GM12878 (cell line): ENCODE measurements at regions not wholly inside any gene's neighbourhood (a gene's known extent, or its start where the extent isn't known, plus 50 kb on each side); places are given as distances from the start of the nearest gene placed in this dataset.

Experiments used
- ATAC-seq: fragments of 200-7000 bp; cut with Tn5 transposase; 3 replicates; pipeline ENCODE4 v1.9.1; 2020; ENCODE audit warnings: mild to moderate bottlenecking, moderate library complexity
- BruUV-seq: library from RNA; stranded (reverse); fragments of 400-500 nt; replicated peaks from 2 replicates; lab custom pipeline; 2021; lab: Mats Ljungman, UMichigan
- CTCF ChIA-PET: fragments of 300-600 bp; sonication (Branson Sonifier 250); formaldehyde crosslinking; extraction: SDS; loops from one replicate; lab custom pipeline; 2021; ENCODE audit warnings: inconsistent platforms; lab: Yijun Ruan, JAX
- POLR2A ChIA-PET: fragments of 350-600 bp; formaldehyde crosslinking; extraction: SDS; loops from one replicate; lab custom pipeline; 2021; ENCODE audit warnings: inconsistent platforms; lab: Charles Lee
- RAD21 ChIA-PET: fragments of 300-600 bp; sonication (Branson Sonifier 250); formaldehyde crosslinking; loops from one replicate; lab custom pipeline; 2023; ENCODE audit warnings: antibody characterized with exemption; ENCODE audit not compliant: unreplicated experiment; lab: Charles Lee
- SMC1A ChIA-PET: fragments of 300-600 bp; sonication (Branson Sonifier 250); formaldehyde crosslinking; loops from one replicate; lab custom pipeline; 2023; ENCODE audit not compliant: unreplicated experiment, uncharacterized antibody; lab: Charles Lee
- DNase-seq: peaks from one replicate; pipeline ENCODE4 v3.0.0-alpha.2; 2011; ENCODE audit warnings: low read depth, low spot score
- FAIRE-seq: peaks from 3 replicates; lab custom pipeline; 2011; peaks lifted over from hg19 to GRCh38; lab: Jason Lieb, UNC
- H2AFZ ChIP-seq: 2 replicates; pipeline ENCODE4 v1.6.0; 2011; ENCODE audit warnings: low read depth, low read length, control low read depth; ENCODE audit not compliant: control insufficient read depth
- H3K27ac ChIP-seq: 2 replicates; pipeline ENCODE4 v1.5.1; 2011; ENCODE audit warnings: control low read depth; ENCODE audit not compliant: control insufficient read depth, insufficient read depth
- H3K27me3 ChIP-seq, 2 experiments: replicated peaks in 1 of 2; 2 replicates each; pipeline versions ENCODE4 v1.6.0 to v1.6.1; 2011; ENCODE audit warnings: low read length in 1 of 2; ENCODE audit not compliant: control insufficient read depth in 2 of 2, insufficient read depth in 2 of 2
- H3K36me3 ChIP-seq, 2 experiments: 2 replicates each; pipeline ENCODE4 v1.5.1; 2011; ENCODE audit warnings: low read length in 1 of 2; ENCODE audit not compliant: control insufficient read depth in 2 of 2, insufficient read depth in 2 of 2
- H3K4me1 ChIP-seq: 2 replicates; pipeline ENCODE4 v1.6.1; 2011; ENCODE audit warnings: mild to moderate bottlenecking, low read length, moderate library complexity, mixed read lengths; ENCODE audit not compliant: control insufficient read depth, insufficient read depth
- H3K4me2 ChIP-seq: 2 replicates; pipeline ENCODE4 v1.6.0; 2011; ENCODE audit warnings: control low read depth; ENCODE audit not compliant: control insufficient read depth, insufficient read depth
- H3K4me3 ChIP-seq: fragments of 200-600 bp; sonication (generic); 2 replicates; pipeline ENCODE4 v1.5.1; 2016
- H3K79me2 ChIP-seq: 2 replicates; pipeline ENCODE4 v1.6.0; 2011; ENCODE audit warnings: low read length; ENCODE audit not compliant: control insufficient read depth, insufficient read depth
- H3K9ac ChIP-seq: 2 replicates; pipeline ENCODE4 v1.8.0; 2011; ENCODE audit warnings: low read length, control low read depth, mixed read lengths; ENCODE audit not compliant: control insufficient read depth, insufficient read depth
- H3K9me3 ChIP-seq: replicated peaks from 3 replicates; pipeline ENCODE4 v1.5.1; 2011; ENCODE audit warnings: mild to moderate bottlenecking, low read length; ENCODE audit not compliant: control insufficient read depth, insufficient read depth
- H4K20me1 ChIP-seq: 2 replicates; pipeline ENCODE4 v1.6.0; 2011; ENCODE audit not compliant: control insufficient read depth, insufficient read depth
- ASH2L ChIP-seq: fragments of 300-600, 200-600 bp; sonication (generic); IDR thresholded peaks from 2 replicates; pipeline ENCODE4 v1.6.1; 2017; ENCODE audit warnings: low read depth, mild to moderate bottlenecking, borderline replicate concordance
- BCLAF1 ChIP-seq: fragments of 450-650 bp; IDR thresholded peaks from 2 replicates; pipeline ENCODE4 v1.6.1; 2017; ENCODE audit warnings: antibody characterized with exemption, mild to moderate bottlenecking, moderate library complexity
- ETV6 ChIP-seq, 2 experiments: fragments of 450-650 bp in 1 of 2; IDR thresholded peaks in 1 of 2; conservative IDR thresholded peaks in 1 of 2; 2 replicates each; pipeline ENCODE4 v1.6.1; 2014; ENCODE audit warnings: antibody characterized with exemption in 1 of 2, borderline replicate concordance in 1 of 2, low read depth in 1 of 2, mild to moderate bottlenecking in 1 of 2, moderate library complexity in 1 of 2
- HCFC1 ChIP-seq: fragments of 150-350 bp; IDR thresholded peaks from 2 replicates; pipeline ENCODE4 v1.6.1; 2014; ENCODE audit warnings: low read length
- IRF3 ChIP-seq: fragments of 450-650 bp; IDR thresholded peaks from 2 replicates; pipeline ENCODE4 v1.6.1; 2014; ENCODE audit warnings: mild to moderate bottlenecking
- MYC ChIP-seq: IDR thresholded peaks from 2 replicates; pipeline ENCODE4 v1.6.1; 2011; ENCODE audit warnings: mild to moderate bottlenecking, low read length, moderate library complexity, inconsistent platforms; ENCODE audit not compliant: insufficient read depth, insufficient replicate concordance, insufficient read length, severe bottlenecking
- PAX5 ChIP-seq: IDR thresholded peaks from 2 replicates; pipeline ENCODE4 v1.6.1; 2011; ENCODE audit warnings: low read depth, low read length, borderline replicate concordance
- RCOR1 ChIP-seq: conservative IDR thresholded peaks from 2 replicates; pipeline ENCODE4 v1.6.1; 2012; ENCODE audit warnings: low read depth, low read length, improper control_type of control experiment
- RFX5 ChIP-seq: IDR thresholded peaks from 2 replicates; pipeline ENCODE4 v1.6.1; 2011; ENCODE audit warnings: low read depth, low read length, improper control_type of control experiment
- SMARCA5 ChIP-seq: fragments of 450-650 bp; IDR thresholded peaks from 2 replicates; pipeline ENCODE4 v1.6.1; 2017; ENCODE audit warnings: mild to moderate bottlenecking
- TAF1 ChIP-seq: IDR thresholded peaks from 2 replicates; pipeline ENCODE4 v1.6.1; 2011; ENCODE audit warnings: mild to moderate bottlenecking, low read depth, low read length, borderline replicate concordance
- TBL1XR1 ChIP-seq: IDR thresholded peaks from 2 replicates; pipeline ENCODE4 v1.6.1; 2012; ENCODE audit warnings: low read depth, low read length, improper control_type of control experiment
- USF1 ChIP-seq: IDR thresholded peaks from 2 replicates; pipeline ENCODE4 v1.6.1; 2011; ENCODE audit warnings: borderline replicate concordance, low read depth, mild to moderate bottlenecking, moderate library complexity, mixed read lengths, low read length; ENCODE audit not compliant: insufficient read depth; ENCODE audit errors: extremely low read length
- ZBTB11 ChIP-seq: fragments of 450-650 bp; formaldehyde crosslinking; IDR thresholded peaks from 2 replicates; pipeline ENCODE4 v1.5.0; 2022; ENCODE audit warnings: mild to moderate bottlenecking, missing genetic modification characterization
- ZZZ3 ChIP-seq: IDR thresholded peaks from 2 replicates; pipeline ENCODE4 v1.6.1; 2011; ENCODE audit warnings: low read depth; ENCODE audit not compliant: control insufficient read depth, insufficient read length
- WGBS: methylation state at CpG from one replicate; pipeline ENCODE4 v1.1.6; 2016; ENCODE audit warnings: low lambda C conversion rate; ENCODE audit not compliant: insufficient replicate concordance, insufficient coverage; ENCODE audit errors: missing lambda C conversion rate; 5-methylcytosine and 5-hydroxymethylcytosine counted together
- in situ Hi-C: fragments of 300-500 bp; cut with MboI; formaldehyde crosslinking; loops from 9 replicates; pipeline ENCODE4 v1.14.3; 2018; ENCODE audit warnings: mixed read lengths
- intact Hi-C: fragments of 100-400 bp; cut with micrococcal nuclease; formaldehyde crosslinking; loops from one replicate; pipeline ENCODE4 v1.14.2; 2022; ENCODE audit not compliant: unreplicated experiment

GRCh38 chr4:154936873-154937272 lies 155.8 kb downstream of the RBM46 start:
- in situ Hi-C loops = no loop called here
- SMC1A ChIA-PET = interaction anchor here (1.5 kb wide), 1 partner anchor 16 kb away, joined by 3 read pairs; no protein-coding TSS in a partner anchor
- H3K4me2 ChIP-seq = no peak overlapping the region
- no peak for TF ChIP-seq HCFC1
- TF ChIP-seq BCLAF1 = no peak
- TF ChIP-seq ZBTB11 (CRISPR knock-in tag) = no peak
- no peak for TF ChIP-seq USF1
- TF ChIP-seq SMARCA5 = no peak
- TF ChIP-seq ASH2L = no peak
- TF ChIP-seq IRF3 = no peak
- no peak for TF ChIP-seq TAF1
- TF ChIP-seq MYC = no peak
- no peak for TF ChIP-seq PAX5
- TF ChIP-seq RFX5 = no peak
- TF ChIP-seq TBL1XR1 = no peak
- no peak for TF ChIP-seq ZZZ3
- no peak for TF ChIP-seq RCOR1
- TF ChIP-seq ETV6 (conservative IDR thresholded peaks at IDR 0.05 in 1 of 2, IDR thresholded peaks at IDR 0.05 in 1 of 2; ENCODE audit: borderline replicate concordance in 1 of 2, low read depth in 1 of 2) = no peak

More at GRCh38 chr4:154936873-154937272, 155.8 kb downstream of the RBM46 start:
- ChIA-PET RAD21 (no interaction called here), CTCF (no interaction called here), POLR2A (no interaction called here)
- Histone ChIP-seq H3K9me3 (no peaks in the 10 kb centered on the region), H4K20me1 (no peaks in the 10 kb centered on the region), H3K9ac (no peak overlapping the region), H3K36me3 (no peaks in the 10 kb centered on the region), H3K27me3 (no peaks in the 10 kb centered on the region), H3K79me2 (no peaks in the 10 kb centered on the region), H3K4me1 (no peaks in the 10 kb centered on the region), H3K27ac (no peak overlapping the region), H2AFZ (no peak overlapping the region), H3K4me3 (no peak overlapping the region)
- DNase-seq (no peak), FAIRE-seq (no peak), ATAC-seq (no peak)
- WGBS = 9% methylated on average over 3 of the region's 3 CpGs
- intact Hi-C loops = no loop called here
- no TSS peak for BruUV-seq
